Cardiac fibroblast (primary cell): ENCODE measurements at regions not wholly inside any gene's neighbourhood (a gene's known extent, or its start where the extent isn't known, plus 50 kb on each side); places are given as distances from the start of the nearest gene placed in this dataset.

ENCODE experiments used
- DNase-seq, 2 donors: peaks; one replicate each; pipeline versions ENCODE4 v3.0.0 to v3.0.0-alpha.2; 2010; ENCODE audit warnings: low read depth in 2 of 2
- H3K4me3 ChIP-seq, 2 donors: replicated peaks in 1 of 2; 1 replicate in 1 of 2; 2 replicates in 1 of 2; pipeline ENCODE4 v1.5.1; 2011; ENCODE audit warnings: low read depth in 2 of 2, low read length in 2 of 2, mild to moderate bottlenecking in 2 of 2, moderate library complexity in 1 of 2
- TF ChIP-seq, protein P1 (sequence below): IDR thresholded peaks from one replicate; pipeline ENCODE4 v1.5.1; 2011; ENCODE audit warnings: low read depth, mild to moderate bottlenecking, low read length, inconsistent platforms

DNA sequence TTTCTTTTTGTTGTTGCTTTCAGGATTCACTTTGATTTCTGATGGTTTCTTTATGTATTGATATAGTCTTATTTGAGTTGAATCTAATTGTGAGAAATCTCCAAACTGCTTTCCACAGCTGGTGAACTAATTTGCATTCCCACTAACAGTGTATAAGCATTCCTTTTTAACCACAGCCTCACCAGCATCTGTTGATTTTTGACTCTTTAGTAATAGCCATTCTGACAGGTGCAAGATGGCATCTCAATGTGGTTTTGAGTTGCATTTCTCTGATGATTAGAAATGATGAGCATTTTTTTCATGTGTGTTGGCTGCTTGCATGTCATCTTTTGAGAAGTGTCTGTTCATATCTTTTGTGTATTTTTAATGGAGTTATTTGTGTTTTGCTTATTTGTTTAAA, 1023.1 kb downstream of the SH3BGRL start:
- H3K4me3 ChIP-seq: no peak overlapping the region
- TF ChIP-seq, protein P1, sequence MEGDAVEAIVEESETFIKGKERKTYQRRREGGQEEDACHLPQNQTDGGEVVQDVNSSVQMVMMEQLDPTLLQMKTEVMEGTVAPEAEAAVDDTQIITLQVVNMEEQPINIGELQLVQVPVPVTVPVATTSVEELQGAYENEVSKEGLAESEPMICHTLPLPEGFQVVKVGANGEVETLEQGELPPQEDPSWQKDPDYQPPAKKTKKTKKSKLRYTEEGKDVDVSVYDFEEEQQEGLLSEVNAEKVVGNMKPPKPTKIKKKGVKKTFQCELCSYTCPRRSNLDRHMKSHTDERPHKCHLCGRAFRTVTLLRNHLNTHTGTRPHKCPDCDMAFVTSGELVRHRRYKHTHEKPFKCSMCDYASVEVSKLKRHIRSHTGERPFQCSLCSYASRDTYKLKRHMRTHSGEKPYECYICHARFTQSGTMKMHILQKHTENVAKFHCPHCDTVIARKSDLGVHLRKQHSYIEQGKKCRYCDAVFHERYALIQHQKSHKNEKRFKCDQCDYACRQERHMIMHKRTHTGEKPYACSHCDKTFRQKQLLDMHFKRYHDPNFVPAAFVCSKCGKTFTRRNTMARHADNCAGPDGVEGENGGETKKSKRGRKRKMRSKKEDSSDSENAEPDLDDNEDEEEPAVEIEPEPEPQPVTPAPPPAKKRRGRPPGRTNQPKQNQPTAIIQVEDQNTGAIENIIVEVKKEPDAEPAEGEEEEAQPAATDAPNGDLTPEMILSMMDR: no peak
- no peak for DNase-seq

- H3K4me3 ChIP-seq: no peak overlapping the region
- no peak for DNase-seq
- TF ChIP-seq, protein P1: no peak
Measured at GRCh38 chrX:82230013-82230412, 1028.1 kb downstream of the SH3BGRL start.

- TF ChIP-seq, protein P1: no peak
- no peak for DNase-seq
Measured at GRCh38 chrX:82232679-82233078, 1030.8 kb downstream of the SH3BGRL start.

GRCh38 chrX:82237328-82237727, 1035.4 kb downstream of the SH3BGRL start:
- no peak overlapping the region for H3K4me3 ChIP-seq
- no peak for DNase-seq
- TF ChIP-seq, protein P1: no peak

More at GRCh38 chrX:82232679-82233078, 1030.8 kb downstream of the SH3BGRL start:
- no peak overlapping the region for H3K4me3 ChIP-seq
